ENCODE measurements at regions not wholly inside any gene's neighbourhood (a gene's known extent, or its start where the extent isn't known, plus 50 kb on each side); places are given as distances from the start of the nearest gene placed in this dataset.

- no peak for TF ChIP-seq CTCF (IDR thresholded peaks at IDR 0.05; ENCODE audit: insufficient read depth, low read depth, low read length)
- no peak for DNase-seq (ENCODE audit: low read depth)
- H3K4me3 ChIP-seq (ENCODE audit: low read depth, low read length) = no peak overlapping the region
- no peaks in the 10 kb centered on the region for H3K36me3 ChIP-seq (ENCODE audit: control insufficient read depth, insufficient read depth, low read length)
- no peaks in the 10 kb centered on the region for H3K27me3 ChIP-seq (ENCODE audit: control insufficient read depth, insufficient read depth, low read length)
- CTCF ChIA-PET = no interaction called here
- POLR2A ChIA-PET = interaction anchor here (0.6 kb wide), 1 partner anchor 43 kb away, joined by 4 read pairs; no protein-coding TSS in a partner anchor
Measured at GRCh38 chr3:168271932-168272331, 176.2 kb upstream of the GOLIM4 start.

- Histone ChIP-seq H3K27me3 (ENCODE audit: control insufficient read depth, insufficient read depth, low read length) (no peaks in the 10 kb centered on the region), H3K36me3 (ENCODE audit: control insufficient read depth, insufficient read depth, low read length) (no peaks in the 10 kb centered on the region), H3K4me3 (ENCODE audit: low read depth, low read length) (no peak overlapping the region)
- POLR2A ChIA-PET = no interaction called here
- DNase-seq (ENCODE audit: low read depth) = no peak
- CTCF ChIA-PET = no interaction called here
- no peak for TF ChIP-seq CTCF (IDR thresholded peaks at IDR 0.05; ENCODE audit: insufficient read depth, low read depth, low read length)
Measured at GRCh38 chr3:168269001-168269400, 173.3 kb upstream of the GOLIM4 start.

GRCh38 chr3:168267179-168267578 is 171.5 kb upstream of the GOLIM4 start:
- H3K27me3 ChIP-seq (ENCODE audit: control insufficient read depth, insufficient read depth, low read length) = no peaks in the 10 kb centered on the region
- ChIA-PET POLR2A (no interaction called here), CTCF (interaction anchor here (0.6 kb wide), 2 partner anchors 307 to 715 kb away, joined by 3 to 4 read pairs; no protein-coding TSS in a partner anchor)
- H3K4me3 ChIP-seq (ENCODE audit: low read depth, low read length) = no peak overlapping the region
- H3K36me3 ChIP-seq (ENCODE audit: control insufficient read depth, insufficient read depth, low read length) = no peaks in the 10 kb centered on the region
- TF ChIP-seq CTCF (IDR thresholded peaks at IDR 0.05; ENCODE audit: insufficient read depth, low read depth, low read length) = no peak
- DNase-seq (ENCODE audit: low read depth) = no peak

GRCh38 chr3:168266335-168266734 is 170.6 kb upstream of the GOLIM4 start:
- no peak for DNase-seq (ENCODE audit: low read depth)
- H3K36me3 ChIP-seq (ENCODE audit: control insufficient read depth, insufficient read depth, low read length) = no peaks in the 10 kb centered on the region
- no peaks in the 10 kb centered on the region; the same call in 1 of the 2 replicates for H3K27me3 ChIP-seq (ENCODE audit: control insufficient read depth, insufficient read depth, low read length)
- no peak for TF ChIP-seq CTCF (IDR thresholded peaks at IDR 0.05; ENCODE audit: insufficient read depth, low read depth, low read length)
- POLR2A ChIA-PET = no interaction called here
- CTCF ChIA-PET = interaction anchor here (0.6 kb wide), 1 partner anchor 308 kb away, joined by 3 read pairs; no protein-coding TSS in a partner anchor
- no peak overlapping the region for H3K4me3 ChIP-seq (ENCODE audit: low read depth, low read length)

- ChIA-PET CTCF (interaction anchor here (1.3 kb wide), 1 partner anchor 51 kb away, joined by 3 read pairs; no protein-coding TSS in a partner anchor), POLR2A (no interaction called here)
- Histone ChIP-seq H3K27me3 (ENCODE audit: control insufficient read depth, insufficient read depth, low read length) (no peaks in the 10 kb centered on the region; the same call in 1 of the 2 replicates), H3K4me3 (ENCODE audit: low read depth, low read length) (no peak overlapping the region), H3K36me3 (ENCODE audit: control insufficient read depth, insufficient read depth, low read length) (no peaks in the 10 kb centered on the region)
- no peak for TF ChIP-seq CTCF (IDR thresholded peaks at IDR 0.05; ENCODE audit: insufficient read depth, low read depth, low read length)
- DNase-seq (ENCODE audit: low read depth) = no peak
Measured at GRCh38 chr3:168262887-168263286, 167.2 kb upstream of the GOLIM4 start.

Data from BJ (cell line).